ENCODE measurements at regions not wholly inside any gene's neighbourhood (a gene's known extent, or its start where the extent isn't known, plus 50 kb on each side); places are given as distances from the start of the nearest gene placed in this dataset.

- no peak for DNase-seq (ENCODE audit: extremely low spot score)
- TF ChIP-seq, protein P1, sequence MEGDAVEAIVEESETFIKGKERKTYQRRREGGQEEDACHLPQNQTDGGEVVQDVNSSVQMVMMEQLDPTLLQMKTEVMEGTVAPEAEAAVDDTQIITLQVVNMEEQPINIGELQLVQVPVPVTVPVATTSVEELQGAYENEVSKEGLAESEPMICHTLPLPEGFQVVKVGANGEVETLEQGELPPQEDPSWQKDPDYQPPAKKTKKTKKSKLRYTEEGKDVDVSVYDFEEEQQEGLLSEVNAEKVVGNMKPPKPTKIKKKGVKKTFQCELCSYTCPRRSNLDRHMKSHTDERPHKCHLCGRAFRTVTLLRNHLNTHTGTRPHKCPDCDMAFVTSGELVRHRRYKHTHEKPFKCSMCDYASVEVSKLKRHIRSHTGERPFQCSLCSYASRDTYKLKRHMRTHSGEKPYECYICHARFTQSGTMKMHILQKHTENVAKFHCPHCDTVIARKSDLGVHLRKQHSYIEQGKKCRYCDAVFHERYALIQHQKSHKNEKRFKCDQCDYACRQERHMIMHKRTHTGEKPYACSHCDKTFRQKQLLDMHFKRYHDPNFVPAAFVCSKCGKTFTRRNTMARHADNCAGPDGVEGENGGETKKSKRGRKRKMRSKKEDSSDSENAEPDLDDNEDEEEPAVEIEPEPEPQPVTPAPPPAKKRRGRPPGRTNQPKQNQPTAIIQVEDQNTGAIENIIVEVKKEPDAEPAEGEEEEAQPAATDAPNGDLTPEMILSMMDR (IDR thresholded peaks at IDR 0.05; ENCODE audit: control extremely low read depth, extremely low read depth, low read depth, missing control alignments): no peak
- ChIA-PET POLR2A (interaction anchor here (0.5 kb wide), 1 partner anchor 883 kb away, joined by 3 read pairs; no protein-coding TSS in a partner anchor), CTCF (no interaction called here)
Observed at GRCh38 chr1:186540521-186540920, 79.6 kb upstream of the PDC start.

GRCh38 chr1:186536273-186536890 lies 75.5 kb upstream of the PDC start:
- no peak for DNase-seq (ENCODE audit: extremely low spot score)

GRCh38 chr1:186535388-186536133 lies 74.6 kb upstream of the PDC start:
- TF ChIP-seq, protein P1 (IDR thresholded peaks at IDR 0.05; ENCODE audit: control extremely low read depth, extremely low read depth, low read depth, missing control alignments): no peak
- ChIA-PET CTCF (no interaction called here), POLR2A (no interaction called here)
- no peak for DNase-seq (ENCODE audit: extremely low spot score)

More at GRCh38 chr1:186536273-186536890, 75.5 kb upstream of the PDC start:
- ChIA-PET POLR2A (no interaction called here), CTCF (no interaction called here)
- TF ChIP-seq, protein P1 (IDR thresholded peaks at IDR 0.05; ENCODE audit: control extremely low read depth, extremely low read depth, low read depth, missing control alignments): no peak

- ChIA-PET POLR2A (no interaction called here), CTCF (interaction anchor here (0.8 kb wide), 1 partner anchor 22 kb away, joined by 3 read pairs; no protein-coding TSS in a partner anchor)
- DNase-seq (ENCODE audit: extremely low spot score): no peak
Observed at GRCh38 chr1:186534401-186534800, 73.5 kb upstream of the PDC start.

GRCh38 chr1:186532466-186532865 lies 71.6 kb upstream of the PDC start:
- ChIA-PET CTCF (interaction anchor here (1.1 to 1.4 kb wide), 2 partner anchors 9 to 20 kb away, joined by 3 read pairs; no protein-coding TSS in a partner anchor), POLR2A (no interaction called here)
- TF ChIP-seq, protein P1 (IDR thresholded peaks at IDR 0.05; ENCODE audit: control extremely low read depth, extremely low read depth, low read depth, missing control alignments): no peak
- DNase-seq (ENCODE audit: extremely low spot score): no peak

More at GRCh38 chr1:186534401-186534800, 73.5 kb upstream of the PDC start:
- TF ChIP-seq, protein P1 (IDR thresholded peaks at IDR 0.05; ENCODE audit: control extremely low read depth, extremely low read depth, low read depth, missing control alignments): no peak

DNA sequence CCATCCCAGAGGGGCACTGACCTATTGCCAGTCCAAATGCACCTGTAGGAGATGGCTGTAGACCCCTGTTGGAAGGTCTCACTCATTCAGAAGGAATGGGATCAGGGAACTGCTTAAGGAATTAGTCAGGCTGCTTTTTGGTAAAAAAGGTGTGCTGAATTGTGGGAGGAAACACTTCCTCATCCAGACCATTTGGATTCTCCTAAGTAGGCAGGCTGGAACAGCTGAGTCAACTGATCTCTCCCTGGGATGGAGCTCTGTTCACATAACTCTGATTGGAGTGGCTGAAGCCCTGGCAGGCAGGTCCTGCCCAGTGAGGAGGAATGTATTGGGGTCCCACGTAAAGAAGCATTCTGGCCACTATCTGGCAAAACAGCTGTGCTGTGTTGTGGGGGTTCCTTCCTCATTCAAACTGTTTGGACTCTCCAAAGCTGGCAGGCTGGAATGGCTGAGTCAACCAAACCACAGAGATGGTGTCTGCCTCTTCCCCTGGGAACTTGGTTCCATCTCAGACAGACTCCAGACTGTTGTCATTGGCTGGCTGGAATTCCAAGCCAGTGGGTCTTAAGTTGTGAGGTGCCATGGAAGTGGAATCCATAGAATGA lies 70.7 kb upstream of the PDC start:
- TF ChIP-seq, protein P1 (IDR thresholded peaks at IDR 0.05; ENCODE audit: control extremely low read depth, extremely low read depth, low read depth, missing control alignments): no peak
- POLR2A ChIA-PET: no interaction called here
- no peak for DNase-seq (ENCODE audit: extremely low spot score)
- CTCF ChIA-PET: interaction anchor here (1.0 to 1.4 kb wide), 2 partner anchors 10 to 19 kb away, joined by 3 read pairs; no protein-coding TSS in a partner anchor

Measured in GM10248 (cell line).